ENCODE measurements at regions not wholly inside any gene's neighbourhood (a gene's known extent, or its start where the extent isn't known, plus 50 kb on each side); places are given as distances from the start of the nearest gene placed in this dataset.

DNA sequence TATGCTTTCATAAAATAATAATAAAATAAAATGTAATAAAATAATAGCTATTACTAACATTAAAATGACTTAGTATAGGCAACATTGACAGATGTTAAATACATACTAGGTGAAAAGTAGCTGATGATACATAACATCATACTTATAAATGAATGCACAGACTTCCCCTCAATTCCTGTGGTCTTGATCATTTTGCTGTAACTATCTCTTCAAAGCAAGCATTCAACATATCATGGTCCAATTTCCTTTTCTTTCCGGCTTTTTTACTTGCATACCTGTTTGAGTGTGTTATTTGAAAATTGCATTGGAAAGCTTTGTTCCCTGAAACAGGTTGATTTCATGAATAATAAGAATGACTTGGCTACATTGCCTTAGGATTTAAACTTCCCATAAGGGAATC is 309.3 kb downstream of the HDGFL1 start:
- TF ChIP-seq, protein P1, sequence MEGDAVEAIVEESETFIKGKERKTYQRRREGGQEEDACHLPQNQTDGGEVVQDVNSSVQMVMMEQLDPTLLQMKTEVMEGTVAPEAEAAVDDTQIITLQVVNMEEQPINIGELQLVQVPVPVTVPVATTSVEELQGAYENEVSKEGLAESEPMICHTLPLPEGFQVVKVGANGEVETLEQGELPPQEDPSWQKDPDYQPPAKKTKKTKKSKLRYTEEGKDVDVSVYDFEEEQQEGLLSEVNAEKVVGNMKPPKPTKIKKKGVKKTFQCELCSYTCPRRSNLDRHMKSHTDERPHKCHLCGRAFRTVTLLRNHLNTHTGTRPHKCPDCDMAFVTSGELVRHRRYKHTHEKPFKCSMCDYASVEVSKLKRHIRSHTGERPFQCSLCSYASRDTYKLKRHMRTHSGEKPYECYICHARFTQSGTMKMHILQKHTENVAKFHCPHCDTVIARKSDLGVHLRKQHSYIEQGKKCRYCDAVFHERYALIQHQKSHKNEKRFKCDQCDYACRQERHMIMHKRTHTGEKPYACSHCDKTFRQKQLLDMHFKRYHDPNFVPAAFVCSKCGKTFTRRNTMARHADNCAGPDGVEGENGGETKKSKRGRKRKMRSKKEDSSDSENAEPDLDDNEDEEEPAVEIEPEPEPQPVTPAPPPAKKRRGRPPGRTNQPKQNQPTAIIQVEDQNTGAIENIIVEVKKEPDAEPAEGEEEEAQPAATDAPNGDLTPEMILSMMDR (conservative IDR thresholded peaks at IDR 0.05) = no peak
- no peak for TF ChIP-seq ZFX (IDR thresholded peaks at IDR 0.05)
